COLO668 (cell line): ENCODE measurements at regions not wholly inside any gene's neighbourhood (a gene's known extent, or its start where the extent isn't known, plus 50 kb on each side); places are given as distances from the start of the nearest gene placed in this dataset.
"Not testable (repeated sequence)": the region's sequence is repeated elsewhere in the genome, so short reads cannot be mapped to it uniquely, and the experiment has no call there.

Experiments used
- DNase-seq: peaks from one replicate; lab custom pipeline; 2025; ENCODE audit not compliant: unreplicated experiment; lab: John Stamatoyannopoulos, UW

DNA sequence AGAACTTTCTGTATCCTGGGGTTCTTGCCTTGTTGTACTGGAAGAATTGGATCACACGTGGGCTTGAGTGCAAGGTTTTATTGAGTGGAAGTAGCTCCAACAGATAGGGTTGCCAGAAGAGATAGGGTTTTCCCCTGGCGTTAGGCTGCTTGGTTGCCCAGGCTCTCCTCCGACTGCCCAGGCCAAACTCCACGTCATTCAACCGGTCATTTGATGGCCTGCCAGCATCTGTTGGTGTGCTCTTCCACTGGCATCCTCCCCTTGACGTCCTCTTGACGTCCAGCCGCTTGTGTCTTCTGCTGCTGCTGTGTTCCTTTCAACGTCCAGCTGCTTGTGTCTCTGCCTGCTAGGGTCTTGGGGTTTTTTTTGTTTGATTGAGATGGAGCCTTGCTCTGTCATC lies 111.2 kb upstream of the XIST start:
- DNase-seq, result no peak

DNA sequence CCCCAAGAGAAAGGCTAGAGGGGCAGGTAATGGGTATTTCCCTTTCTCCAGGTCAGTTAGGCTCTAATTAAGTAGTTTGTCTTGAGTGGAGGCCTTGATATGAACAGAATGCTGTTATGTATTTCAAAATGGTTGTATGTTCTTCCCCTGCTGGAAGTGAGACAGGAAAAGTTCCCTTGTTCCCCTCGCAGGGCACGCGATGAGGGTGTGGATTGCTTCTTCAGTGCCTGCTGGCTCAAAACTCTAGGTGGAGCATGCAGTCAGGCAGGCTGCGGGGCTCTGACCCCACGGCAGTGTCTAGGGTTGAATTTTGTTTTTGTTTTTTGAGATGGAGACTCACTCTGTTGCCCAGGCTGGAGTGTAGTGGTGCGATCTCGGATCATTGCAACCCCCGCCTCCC lies 110.4 kb upstream of the XIST start:
- DNase-seq, result no peak

DNA sequence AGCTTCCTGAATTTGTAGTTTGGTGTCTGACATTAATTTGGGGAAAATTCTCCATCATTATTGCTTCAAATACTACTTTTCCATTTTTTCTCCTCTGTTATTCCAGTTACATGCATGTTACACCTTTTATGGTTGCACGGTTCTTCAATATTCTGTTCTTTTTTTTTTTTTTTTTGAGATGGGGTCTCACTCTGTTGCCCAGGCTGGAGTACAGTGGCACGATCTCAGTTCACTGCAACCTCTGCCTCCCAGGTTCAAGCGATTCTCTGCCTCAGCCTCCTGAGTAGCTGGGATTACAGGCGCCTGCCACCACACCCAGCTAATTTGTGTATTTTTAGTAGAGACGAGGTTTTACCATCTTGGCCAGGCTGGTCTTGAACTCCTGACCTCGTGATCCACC lies 109.4 kb upstream of the XIST start:
- not testable (repeated sequence) for DNase-seq

DNA sequence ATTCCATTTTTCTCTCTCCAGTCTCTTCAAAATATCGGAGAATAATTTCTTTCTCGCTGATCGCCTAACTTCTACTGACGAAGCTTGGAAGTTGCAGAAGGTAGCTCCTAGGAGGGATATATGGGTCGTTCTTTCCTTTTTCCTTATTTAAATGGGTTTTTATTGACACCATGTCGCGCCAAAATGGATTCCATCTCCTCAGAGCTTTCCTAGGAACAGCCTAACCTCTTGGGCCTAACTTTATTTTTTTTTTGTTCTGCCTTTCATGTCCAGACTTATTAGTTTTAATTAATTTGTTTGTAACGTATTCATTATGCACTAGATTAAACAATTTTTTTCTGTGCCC lies 92.0 kb upstream of the XIST start:
- peak; percentile 9 for DNase-seq

DNA sequence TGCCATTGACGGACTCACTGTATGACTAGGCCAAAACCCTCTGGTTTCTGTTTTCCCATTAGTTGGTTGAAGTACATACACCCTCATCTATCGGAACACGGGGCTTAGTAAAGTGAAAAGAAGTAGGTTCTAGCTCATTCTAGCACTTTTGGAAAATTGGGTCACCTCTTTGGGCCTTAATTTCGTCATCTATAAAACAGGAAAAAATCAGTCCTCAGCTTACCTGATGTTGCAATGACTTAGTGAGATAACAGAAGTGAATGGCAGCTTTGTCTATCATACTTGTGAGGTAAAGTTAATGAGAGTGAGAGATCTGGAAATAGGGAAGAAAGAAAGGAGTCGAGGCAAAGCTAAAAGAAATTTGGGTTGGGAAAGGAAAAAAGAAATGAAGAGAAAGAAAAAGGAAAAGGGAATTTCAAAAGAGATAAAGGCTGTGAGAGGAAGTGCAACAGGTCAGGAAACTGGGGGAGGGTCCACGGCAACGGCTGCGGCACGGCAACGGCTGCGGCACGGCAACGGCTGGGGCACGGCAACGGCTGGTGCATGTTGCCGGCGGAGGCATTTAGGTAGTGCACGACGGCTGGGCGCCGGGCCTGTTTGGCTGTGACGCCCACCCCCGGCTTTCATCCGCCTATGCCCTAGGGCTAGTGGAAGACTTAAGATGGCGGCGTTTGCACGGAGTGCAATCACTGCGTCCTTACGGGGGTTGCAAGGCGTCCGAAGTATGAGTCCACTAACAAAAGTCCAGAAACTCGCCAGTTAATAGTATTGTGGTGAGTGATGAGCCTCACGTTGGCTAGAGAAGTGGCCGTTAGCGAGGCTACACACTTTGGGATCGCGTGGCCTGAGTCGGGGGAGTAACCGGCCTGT lies 91.4 kb upstream of the XIST start:
- DNase-seq, result peak; percentile 89

DNA sequence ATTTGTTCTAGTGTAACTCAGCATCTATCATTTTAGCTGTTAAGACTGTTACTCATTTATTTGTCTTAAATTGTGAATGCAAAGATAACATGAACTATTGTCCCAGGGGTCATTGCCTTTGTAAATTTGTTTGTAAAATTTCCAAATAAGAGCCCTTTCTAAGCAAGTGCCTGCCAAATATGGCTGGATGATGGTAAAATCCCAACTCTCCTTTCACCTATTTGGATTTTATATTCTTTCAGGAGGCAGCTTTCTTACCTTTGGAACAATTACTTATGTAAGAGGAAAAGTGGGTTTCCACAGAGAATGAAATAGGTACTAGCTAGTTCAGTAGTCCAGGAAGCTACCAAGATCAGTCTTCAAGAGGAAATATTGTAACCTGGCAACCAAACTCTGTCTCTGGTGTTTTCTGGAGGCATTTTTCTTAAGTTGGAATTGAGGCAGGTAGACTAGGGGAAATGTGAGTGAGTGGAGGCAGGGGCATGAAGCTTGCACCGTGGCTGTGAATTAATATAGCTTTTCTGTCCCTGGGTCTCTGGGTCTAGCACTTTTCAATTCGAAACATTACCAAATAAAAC lies 88.5 kb upstream of the XIST start:
- DNase-seq, result no peak

DNA sequence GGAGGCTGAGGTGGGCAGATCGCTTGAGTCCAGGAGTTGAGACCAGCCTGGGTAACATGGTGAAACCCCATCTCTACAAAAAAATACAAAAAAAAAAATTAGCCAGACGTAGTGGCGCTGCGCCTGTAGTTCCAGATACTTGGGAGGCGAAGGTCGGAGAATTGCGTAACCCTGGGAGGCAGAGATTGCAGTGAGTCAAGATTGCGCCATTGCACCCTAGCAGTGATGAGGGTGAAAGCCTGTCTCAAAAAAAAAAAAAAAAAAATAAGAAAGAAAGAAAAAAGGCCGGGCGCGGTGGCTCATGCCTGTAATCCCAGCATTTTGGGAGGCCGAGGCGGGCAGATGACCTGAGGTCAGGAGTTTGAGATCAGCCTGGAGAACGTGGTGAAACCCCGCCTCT lies 85.3 kb upstream of the XIST start:
- not testable (repeated sequence) for DNase-seq

DNA sequence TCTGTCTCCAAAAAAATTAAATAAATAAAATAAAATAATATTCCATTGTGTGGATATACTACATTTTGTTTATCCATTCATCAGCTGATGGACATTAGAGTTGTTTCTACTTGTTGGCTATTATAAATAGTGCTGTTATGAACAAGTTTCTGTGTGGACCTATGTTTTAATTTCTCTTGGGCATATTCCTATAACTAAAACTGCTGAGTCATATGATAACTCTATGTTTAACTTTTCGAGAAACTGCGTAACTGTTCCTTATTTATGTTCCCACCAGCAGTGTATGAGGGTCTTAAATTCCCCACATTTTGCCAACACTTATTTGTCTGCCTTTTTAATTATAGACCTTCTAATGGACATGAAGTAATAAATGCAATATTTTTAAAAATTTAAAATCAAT lies 80.0 kb upstream of the XIST start:
- DNase-seq, result no peak

DNA sequence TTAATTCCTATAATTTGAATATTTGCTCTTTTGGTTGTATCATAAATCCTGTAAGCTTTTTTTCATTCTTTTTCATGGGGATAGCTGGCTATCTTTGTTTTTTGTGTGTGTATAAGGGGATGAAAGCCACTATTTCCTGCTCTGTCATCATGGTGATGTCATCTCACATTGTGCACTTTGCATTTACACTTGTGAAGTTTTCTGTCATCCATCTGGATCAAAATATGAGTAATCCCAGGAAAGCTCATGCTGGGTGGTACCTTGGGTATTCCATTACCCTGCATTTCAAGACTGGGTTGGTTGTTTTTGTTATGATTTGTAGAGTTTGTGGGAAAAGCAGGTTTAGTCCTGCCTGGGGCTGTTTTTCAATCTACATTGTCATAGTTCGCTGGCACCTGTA lies 77.8 kb upstream of the XIST start:
- DNase-seq, result no peak

DNA sequence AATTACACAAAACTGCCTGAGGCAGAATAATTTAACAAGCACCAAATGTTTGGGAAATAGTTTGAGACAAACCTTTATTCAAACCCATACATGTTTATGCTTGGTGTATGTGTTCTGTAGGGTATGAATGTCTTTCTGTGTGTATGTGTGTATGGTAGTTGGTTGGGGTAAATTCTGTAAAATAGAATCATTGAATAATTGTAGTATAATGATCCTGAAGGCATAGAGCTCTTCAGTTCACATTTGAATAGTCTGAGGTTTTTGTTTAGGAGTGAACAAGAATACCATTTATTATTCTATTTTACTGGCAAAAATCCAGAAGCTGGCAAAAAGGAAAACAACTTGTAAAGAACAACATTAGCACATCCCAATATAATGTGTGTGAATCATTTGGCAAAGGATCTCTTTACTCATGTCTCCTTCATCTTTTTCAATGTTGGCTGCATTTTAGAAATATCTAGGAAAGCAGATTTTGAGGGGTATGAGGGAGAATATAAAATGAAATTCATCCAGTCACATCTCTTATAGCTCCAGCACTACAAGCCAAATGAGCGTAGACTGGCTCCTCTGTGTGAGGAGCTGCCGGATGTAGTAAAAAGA lies 70.4 kb upstream of the XIST start:
- DNase-seq, result no peak

DNA sequence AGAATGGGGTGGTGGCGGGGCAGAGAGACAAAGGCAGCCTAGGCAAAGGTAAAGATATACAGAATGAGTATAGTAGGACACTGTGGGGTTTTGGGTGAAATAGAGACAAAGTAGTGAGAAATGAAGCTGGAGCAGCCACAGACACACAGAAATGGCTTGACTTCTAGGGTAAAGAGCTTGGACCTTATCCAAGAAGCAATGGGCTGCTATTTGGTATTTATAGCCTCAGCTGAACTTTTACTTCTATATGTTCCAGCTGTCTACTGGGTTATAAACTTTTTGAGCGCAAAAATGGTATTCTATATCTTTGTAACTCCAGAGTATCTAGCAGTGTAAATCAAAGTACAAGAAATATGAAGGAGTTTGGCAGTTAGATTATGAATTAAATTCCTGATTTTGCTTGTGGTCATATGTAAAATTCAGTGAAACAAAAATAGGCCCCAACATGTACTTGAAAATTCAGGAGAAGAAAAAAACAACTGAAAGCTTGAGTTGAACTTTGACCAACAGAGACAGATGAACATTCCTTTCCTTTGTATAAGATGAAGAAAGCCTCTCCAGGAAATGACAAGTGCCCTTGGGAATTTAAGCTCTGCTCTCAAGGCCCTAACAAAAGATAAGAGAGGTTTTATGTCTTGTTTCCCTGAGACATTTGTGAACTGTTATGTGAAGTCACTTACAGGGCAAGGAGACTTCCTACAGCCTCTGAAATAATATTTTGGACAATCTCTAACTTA lies 64.6 kb upstream of the XIST start:
- no peak for DNase-seq

DNA sequence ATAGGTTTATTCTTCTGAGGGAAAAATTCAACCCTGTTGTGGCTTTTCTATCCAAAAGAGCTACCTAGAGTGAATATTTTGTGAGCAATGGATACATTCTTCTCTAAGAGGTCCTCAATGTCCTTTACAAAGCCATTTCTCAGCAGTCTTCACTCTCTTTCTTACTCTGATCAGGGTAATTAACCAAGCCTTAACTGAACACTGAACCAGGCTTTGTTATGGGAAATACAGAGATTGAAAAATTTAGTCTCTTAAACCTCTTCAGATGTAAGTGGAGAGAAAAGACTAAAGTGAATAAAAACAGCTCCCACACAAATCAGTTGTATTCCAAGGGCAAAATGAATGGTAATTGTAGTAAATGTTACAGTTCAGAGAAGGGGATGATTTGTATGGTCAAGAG lies 64.0 kb upstream of the XIST start:
- no peak for DNase-seq

DNA sequence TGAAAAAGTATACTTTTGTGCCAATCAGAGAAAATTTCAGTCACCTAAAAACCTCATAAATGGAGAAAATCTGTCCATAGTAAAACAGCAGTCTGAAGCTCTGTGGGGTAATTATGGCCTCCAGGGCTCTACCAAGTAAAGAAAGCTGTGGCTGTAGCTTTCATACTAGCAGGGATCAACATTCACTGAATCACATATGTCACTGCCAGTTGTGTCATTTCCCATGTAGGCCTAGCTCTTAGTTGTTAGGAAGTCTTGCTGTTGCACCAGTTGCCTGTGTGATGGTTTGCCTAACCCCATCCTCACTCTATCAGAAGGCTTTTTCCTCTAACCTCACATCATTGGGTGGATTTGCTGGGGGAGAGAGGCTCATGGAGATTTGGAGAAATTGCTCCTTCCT lies 62.3 kb upstream of the XIST start:
- DNase-seq, result not testable (repeated sequence)

DNA sequence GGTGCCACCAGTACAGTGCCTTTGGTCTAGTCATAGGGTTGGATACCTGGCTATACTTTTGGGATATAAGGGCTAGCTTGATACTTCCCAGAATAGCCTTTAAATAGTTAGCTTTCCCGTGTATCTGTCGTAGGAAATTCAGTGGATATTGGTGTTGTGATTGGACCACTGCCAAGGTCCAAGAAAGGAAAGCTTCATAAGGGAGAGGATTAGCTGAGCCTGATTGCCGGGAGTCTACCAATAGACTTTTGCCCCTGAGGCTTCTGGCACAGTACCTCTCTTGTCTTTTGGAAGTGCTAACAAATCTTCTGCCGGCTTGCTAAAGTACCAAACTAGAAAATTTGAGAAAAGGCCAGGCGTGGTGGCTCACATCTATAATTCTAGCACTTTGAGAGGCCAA lies 61.1 kb upstream of the XIST start:
- no peak for DNase-seq

DNA sequence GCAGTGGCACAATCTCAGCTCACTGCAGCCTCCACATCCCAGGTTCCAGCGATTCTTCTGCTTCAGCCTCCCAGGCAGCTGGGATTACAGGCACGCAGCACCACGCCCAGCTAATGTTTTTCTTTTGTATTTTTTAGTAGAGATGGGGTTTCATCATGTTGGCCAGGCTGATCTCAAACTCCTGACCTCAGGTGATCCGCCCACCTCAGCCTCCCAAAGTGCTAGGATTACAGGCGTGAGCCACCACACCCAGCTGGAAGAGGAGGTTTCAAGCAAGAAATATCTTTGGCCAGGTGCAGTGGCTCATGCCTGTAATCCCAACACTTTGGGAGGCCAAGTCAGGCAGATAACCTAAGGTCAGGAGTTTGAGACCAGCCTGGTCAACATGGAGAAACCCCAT lies 59.4 kb upstream of the XIST start:
- DNase-seq, result not testable (repeated sequence)

DNA sequence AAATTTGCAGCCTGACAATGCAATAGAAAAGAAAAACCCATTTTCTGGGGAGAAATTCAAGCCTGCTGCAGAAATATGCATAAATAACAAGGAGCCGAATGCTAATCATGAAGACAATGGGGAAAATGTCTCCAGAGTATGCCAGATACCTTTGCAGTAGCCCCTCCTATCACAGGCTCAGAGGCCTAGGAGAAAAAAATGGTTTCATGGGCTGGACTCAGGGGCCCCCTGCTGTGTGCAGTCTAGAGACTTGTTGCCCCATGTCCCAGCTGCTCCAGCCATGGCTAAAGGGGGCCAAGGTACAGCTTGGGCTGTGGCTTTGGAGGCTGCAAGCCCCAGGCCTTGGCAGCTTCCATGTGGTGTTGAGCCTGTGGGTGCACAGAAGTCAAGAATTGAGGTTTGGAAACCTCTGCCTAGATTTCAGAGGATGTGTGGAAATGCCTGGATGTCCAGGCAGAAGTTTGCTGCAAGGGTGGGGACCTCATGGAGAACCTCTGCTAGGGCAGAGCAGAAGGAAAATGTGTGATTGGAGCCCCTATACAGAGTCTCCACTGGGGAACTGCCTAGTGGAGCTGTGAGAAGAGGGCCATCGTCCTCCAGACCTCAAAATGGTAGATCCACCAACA lies 53.3 kb upstream of the XIST start:
- DNase-seq, result not testable (repeated sequence)

DNA sequence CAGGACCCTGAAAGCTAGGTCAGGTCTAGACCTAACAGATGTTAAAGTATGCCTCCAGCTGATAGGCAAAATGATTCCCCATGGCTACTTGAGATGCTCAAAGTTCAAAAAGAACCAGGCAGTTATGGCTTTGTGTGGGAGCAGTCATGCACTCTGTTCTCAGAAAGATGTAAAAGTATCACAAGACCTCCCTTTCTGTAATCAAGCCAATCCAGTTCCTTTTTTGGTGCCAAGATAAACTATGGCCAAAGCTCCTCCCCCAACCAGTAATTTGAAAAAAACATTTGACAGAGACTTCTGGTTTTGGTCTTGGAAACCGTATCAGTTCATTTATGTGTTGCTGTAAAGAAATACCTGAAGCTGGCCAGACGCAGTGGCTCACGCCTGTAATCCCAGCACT lies 51.4 kb upstream of the XIST start:
- no peak for DNase-seq
